Nephron (organoid): ENCODE measurements at regions not wholly inside any gene's neighbourhood (a gene's known extent, or its start where the extent isn't known, plus 50 kb on each side); places are given as distances from the start of the nearest gene placed in this dataset.
A peak's percentile ranks its signal among the peaks of the same experiment; 100 is the strongest.

Experiments
- H3K27ac Mint-ChIP-seq, 3 experiments: 2 replicates each; pipeline ENCODE4 v1.8.0; 2020; ENCODE audit warnings: mixed read lengths in 3 of 3, mild to moderate bottlenecking in 2 of 3, moderate library complexity in 1 of 3
- H3K27me3 Mint-ChIP-seq: 2 replicates; pipeline ENCODE4 v1.8.0; 2021; ENCODE audit warnings: low read depth, mild to moderate bottlenecking, moderate library complexity, mixed read lengths
- H3K36me3 Mint-ChIP-seq: 2 replicates; pipeline ENCODE4 v1.8.0; 2020; ENCODE audit warnings: low read depth, mixed read lengths
- H3K4me1 Mint-ChIP-seq: 2 replicates; pipeline ENCODE4 v1.8.0; 2020; ENCODE audit warnings: mixed read lengths
- H3K4me3 Mint-ChIP-seq, 3 experiments: 2 replicates each; pipeline ENCODE4 v1.8.0; 2020; ENCODE audit warnings: mild to moderate bottlenecking in 3 of 3, mixed read lengths in 3 of 3, moderate library complexity in 2 of 3
- H3K9me3 Mint-ChIP-seq: 2 replicates; pipeline ENCODE4 v1.8.0; 2020; ENCODE audit warnings: mixed read lengths
- CTCF ChIP-seq, 3 experiments: fragments of 200-600 bp; sonication (generic); IDR thresholded peaks; one replicate each; pipeline ENCODE4 v1.5.0; 2021; ENCODE audit warnings: antibody characterized with exemption in 3 of 3; ENCODE audit not compliant: unreplicated experiment in 3 of 3

GRCh38 chr10:114770009-114770408 is 51.6 kb upstream of the FHIP2A start:
- Mint-ChIP-seq H3K27me3 (peaks cover 57% of the 10 kb centered on the region), H3K27ac (no peak overlapping the region), H3K4me1 (peaks cover 5% of the 10 kb centered on the region), H3K36me3 (no peaks in the 10 kb centered on the region), H3K9me3 (no peaks in the 10 kb centered on the region), H3K4me3 (peak overlapping the region; percentile 4 to 32 (median 22))
- TF ChIP-seq CTCF (IDR thresholded peaks at IDR 0.05; ENCODE audit: unreplicated experiment in 3 of 3): no peak

- H3K36me3 Mint-ChIP-seq: no peaks in the 10 kb centered on the region
- no peak for TF ChIP-seq CTCF (IDR thresholded peaks at IDR 0.05; ENCODE audit: unreplicated experiment in 3 of 3)
- no peak overlapping the region for H3K4me3 Mint-ChIP-seq
- no peak overlapping the region for H3K27ac Mint-ChIP-seq
- H3K9me3 Mint-ChIP-seq: no peaks in the 10 kb centered on the region
- H3K27me3 Mint-ChIP-seq: peaks cover 51% of the 10 kb centered on the region
- H3K4me1 Mint-ChIP-seq: peaks cover 5% of the 10 kb centered on the region
Measured at GRCh38 chr10:114771157-114771556, 50.4 kb upstream of the FHIP2A start.

GRCh38 chr10:114771749-114772148 is 49.8 kb upstream of the FHIP2A start:
- no peak overlapping the region for H3K4me3 Mint-ChIP-seq
- H3K9me3 Mint-ChIP-seq: no peaks in the 10 kb centered on the region
- peaks cover 46% of the 10 kb centered on the region for H3K27me3 Mint-ChIP-seq
- no peak overlapping the region for H3K27ac Mint-ChIP-seq
- no peaks in the 10 kb centered on the region for H3K36me3 Mint-ChIP-seq
- H3K4me1 Mint-ChIP-seq: peaks cover 2% of the 10 kb centered on the region
- TF ChIP-seq CTCF (IDR thresholded peaks at IDR 0.05; ENCODE audit: unreplicated experiment in 3 of 3): no peak
